GM12874 (cell line): ENCODE measurements at regions not wholly inside any gene's neighbourhood (a gene's known extent, or its start where the extent isn't known, plus 50 kb on each side); places are given as distances from the start of the nearest gene placed in this dataset.

ENCODE experiments used
- CTCF ChIP-seq: IDR thresholded peaks from 2 replicates; pipeline ENCODE4 v1.5.1; 2011; ENCODE audit warnings: low read depth, mild to moderate bottlenecking, control low read depth, low read length, moderate library complexity; ENCODE audit not compliant: insufficient read depth

GRCh38 chr1:245039196-245039595 is 115.6 kb upstream of the KIF26B start:
- no peak for TF ChIP-seq CTCF

GRCh38 chr1:245036102-245036501 is 118.7 kb upstream of the KIF26B start:
- no peak for TF ChIP-seq CTCF

- TF ChIP-seq CTCF: no peak
These were observed 123.7 kb upstream of the KIF26B start for GRCh38 chr1:245031041-245031440.

- TF ChIP-seq CTCF: no peak
These were observed 128.5 kb upstream of the KIF26B start for GRCh38 chr1:245026247-245026646.

- no peak for TF ChIP-seq CTCF
These were observed 129.3 kb upstream of the KIF26B start for GRCh38 chr1:245025525-245025924.

GRCh38 chr1:245023222-245023621 is 131.6 kb upstream of the KIF26B start:
- TF ChIP-seq CTCF: no peak

GRCh38 chr1:245019910-245020486 is 134.8 kb upstream of the KIF26B start:
- TF ChIP-seq CTCF: no peak
